DOHH2 (cell line): ENCODE measurements at regions not wholly inside any gene's neighbourhood (a gene's known extent, or its start where the extent isn't known, plus 50 kb on each side); places are given as distances from the start of the nearest gene placed in this dataset.
"Not testable (repeated sequence)": the region's sequence is repeated elsewhere in the genome, so short reads cannot be mapped to it uniquely, and the experiment has no call there.

ENCODE experiments used
- EZH2phosphoT487 ChIP-seq: fragments of 200-600 bp; sonication (generic); IDR thresholded peaks from 2 replicates; pipeline ENCODE4 v1.6.1; 2017; ENCODE audit warnings: borderline replicate concordance, mild to moderate bottlenecking, antibody characterized with exemption, low read length, moderate library complexity, mixed read lengths
- TF ChIP-seq, protein P1 (sequence below): fragments of 200-600 bp; sonication (generic); IDR thresholded peaks from one replicate; pipeline ENCODE4 v1.5.1; 2014; ENCODE audit warnings: antibody characterized with exemption, mild to moderate bottlenecking, low read depth, low read length; ENCODE audit not compliant: poor library complexity, severe bottlenecking

DNA sequence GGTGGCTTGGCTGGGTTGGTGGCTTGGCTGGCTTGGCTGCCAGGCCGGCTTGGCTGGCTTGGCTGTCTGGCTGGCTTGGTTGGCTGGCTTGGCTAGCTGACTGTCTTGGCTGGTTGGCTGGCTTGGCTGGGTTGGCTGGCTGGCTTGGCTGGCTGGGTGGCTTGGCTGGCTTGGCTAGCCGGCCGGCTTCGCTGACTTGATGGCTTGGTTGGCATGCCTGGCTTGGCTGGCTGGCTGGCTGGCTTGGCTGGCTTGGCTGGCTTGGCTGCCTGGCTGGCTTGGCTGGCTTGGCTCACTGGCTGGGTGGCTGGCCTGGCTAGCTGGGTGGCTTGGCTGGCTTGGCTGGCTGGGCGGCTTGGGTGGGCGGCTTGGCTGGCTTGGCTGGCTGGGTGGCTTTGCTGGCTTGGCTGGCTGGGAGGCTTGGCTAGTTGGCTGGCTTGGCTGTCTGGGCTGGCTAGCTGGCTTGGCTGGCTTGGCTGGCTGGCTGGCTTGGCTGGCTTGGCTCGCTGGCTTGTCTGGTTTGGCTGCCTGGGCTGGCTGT, 2836.1 kb downstream of the RPIA start:
- TF ChIP-seq, protein P1, sequence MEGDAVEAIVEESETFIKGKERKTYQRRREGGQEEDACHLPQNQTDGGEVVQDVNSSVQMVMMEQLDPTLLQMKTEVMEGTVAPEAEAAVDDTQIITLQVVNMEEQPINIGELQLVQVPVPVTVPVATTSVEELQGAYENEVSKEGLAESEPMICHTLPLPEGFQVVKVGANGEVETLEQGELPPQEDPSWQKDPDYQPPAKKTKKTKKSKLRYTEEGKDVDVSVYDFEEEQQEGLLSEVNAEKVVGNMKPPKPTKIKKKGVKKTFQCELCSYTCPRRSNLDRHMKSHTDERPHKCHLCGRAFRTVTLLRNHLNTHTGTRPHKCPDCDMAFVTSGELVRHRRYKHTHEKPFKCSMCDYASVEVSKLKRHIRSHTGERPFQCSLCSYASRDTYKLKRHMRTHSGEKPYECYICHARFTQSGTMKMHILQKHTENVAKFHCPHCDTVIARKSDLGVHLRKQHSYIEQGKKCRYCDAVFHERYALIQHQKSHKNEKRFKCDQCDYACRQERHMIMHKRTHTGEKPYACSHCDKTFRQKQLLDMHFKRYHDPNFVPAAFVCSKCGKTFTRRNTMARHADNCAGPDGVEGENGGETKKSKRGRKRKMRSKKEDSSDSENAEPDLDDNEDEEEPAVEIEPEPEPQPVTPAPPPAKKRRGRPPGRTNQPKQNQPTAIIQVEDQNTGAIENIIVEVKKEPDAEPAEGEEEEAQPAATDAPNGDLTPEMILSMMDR, result not testable (repeated sequence)
- not testable (repeated sequence) for TF ChIP-seq EZH2phosphoT487
